Mononuclear cell (primary cell): ENCODE measurements at regions not wholly inside any gene's neighbourhood (a gene's known extent, or its start where the extent isn't known, plus 50 kb on each side); places are given as distances from the start of the nearest gene placed in this dataset.
"Not testable (repeated sequence)": the region's sequence is repeated elsewhere in the genome, so short reads cannot be mapped to it uniquely, and the experiment has no call there.

Experiments
- H3K27me3 ChIP-seq: 2 replicates; pipeline ENCODE4 v1.6.0; 2011; ENCODE audit warnings: low read length, control low read depth; ENCODE audit not compliant: insufficient read depth
- H3K4me1 ChIP-seq: 2 replicates; pipeline ENCODE4 v1.5.1; 2011; ENCODE audit warnings: mild to moderate bottlenecking, low read length, control low read depth; ENCODE audit not compliant: insufficient read depth
- H3K4me3 ChIP-seq: 2 replicates; pipeline ENCODE4 v1.5.1; 2011; ENCODE audit warnings: mild to moderate bottlenecking, low read length, moderate library complexity
- H3K9me3 ChIP-seq: 2 replicates; pipeline ENCODE4 v1.5.1; 2011; ENCODE audit warnings: low read depth, mild to moderate bottlenecking, control low read depth, low read length

GRCh38 chr10:34058845-34059614, 724.6 kb upstream of the NRP1 start:
- Histone ChIP-seq H3K27me3 (no peaks in the 10 kb centered on the region), H3K9me3 (peaks cover 9% of the 10 kb centered on the region), H3K4me3 (no peak overlapping the region), H3K4me1 (no peaks in the 10 kb centered on the region)

GRCh38 chr10:34055410-34055985, 721.0 kb upstream of the NRP1 start:
- H3K9me3 ChIP-seq, H3K4me3 ChIP-seq: not testable (repeated sequence)

DNA sequence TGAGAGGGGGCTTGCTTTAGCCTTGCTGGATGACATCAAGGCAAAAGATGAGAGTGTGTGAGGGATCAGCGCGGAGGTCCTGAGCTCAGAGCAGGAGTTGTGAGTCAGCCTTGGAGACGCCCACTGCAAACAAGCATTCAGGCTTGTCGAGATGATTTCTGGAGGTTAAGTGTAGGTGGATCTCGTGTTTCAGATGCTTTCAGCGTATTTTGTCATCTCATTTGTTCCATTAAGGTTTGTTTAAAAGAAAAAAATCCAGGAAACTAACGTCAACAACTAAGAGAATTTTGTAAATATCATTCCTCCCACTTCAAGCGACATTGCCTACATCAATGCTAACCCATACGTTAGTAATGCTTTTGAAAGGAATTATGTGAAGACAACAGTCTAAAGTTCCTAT, 715.4 kb upstream of the NRP1 start:
- no peak overlapping the region for H3K4me3 ChIP-seq
- no peaks in the 10 kb centered on the region for H3K4me1 ChIP-seq
- no peaks in the 10 kb centered on the region for H3K27me3 ChIP-seq
- no peaks in the 10 kb centered on the region for H3K9me3 ChIP-seq

More at GRCh38 chr10:34055410-34055985, 721.0 kb upstream of the NRP1 start:
- not testable (repeated sequence) for H3K27me3 ChIP-seq, H3K4me1 ChIP-seq

DNA sequence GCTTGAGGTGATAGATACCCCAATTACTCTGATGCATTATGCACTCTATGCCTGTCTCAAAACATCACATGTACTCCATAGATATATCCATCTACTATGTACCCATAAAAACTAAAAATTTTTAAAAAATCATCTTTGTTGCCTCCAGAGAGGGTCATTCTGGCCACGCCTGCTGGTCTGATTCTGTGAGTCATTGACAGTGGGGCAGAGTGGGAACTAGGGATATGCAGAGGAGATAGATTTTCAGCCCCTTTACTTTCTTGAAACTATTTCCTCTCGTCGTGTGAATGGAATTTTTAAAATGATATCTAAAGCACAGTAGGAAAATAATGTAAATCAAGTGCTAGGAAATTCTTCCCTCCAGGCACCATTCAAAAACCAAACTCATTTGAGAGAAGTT, 715.0 kb upstream of the NRP1 start:
- H3K4me1 ChIP-seq, result no peaks in the 10 kb centered on the region
- H3K9me3 ChIP-seq, result no peaks in the 10 kb centered on the region
- no peaks in the 10 kb centered on the region for H3K27me3 ChIP-seq
- no peak overlapping the region for H3K4me3 ChIP-seq

- Histone ChIP-seq H3K9me3 (no peaks in the 10 kb centered on the region), H3K4me3 (no peak overlapping the region), H3K27me3 (no peaks in the 10 kb centered on the region), H3K4me1 (no peaks in the 10 kb centered on the region)
These were observed 712.9 kb upstream of the NRP1 start for GRCh38 chr10:34047389-34047788.

- no peak overlapping the region for H3K4me3 ChIP-seq
- no peaks in the 10 kb centered on the region for H3K4me1 ChIP-seq
- no peaks in the 10 kb centered on the region for H3K27me3 ChIP-seq
- no peaks in the 10 kb centered on the region for H3K9me3 ChIP-seq
These were observed 712.1 kb upstream of the NRP1 start for GRCh38 chr10:34046506-34047034.

- no peak overlapping the region for H3K4me3 ChIP-seq
- no peaks in the 10 kb centered on the region for H3K9me3 ChIP-seq
- no peaks in the 10 kb centered on the region for H3K27me3 ChIP-seq
- H3K4me1 ChIP-seq, result no peaks in the 10 kb centered on the region
These were observed 711.2 kb upstream of the NRP1 start for GRCh38 chr10:34045571-34046190.

GRCh38 chr10:34041871-34042270, 707.4 kb upstream of the NRP1 start:
- no peaks in the 10 kb centered on the region for H3K4me1 ChIP-seq
- H3K27me3 ChIP-seq, result no peaks in the 10 kb centered on the region
- no peak overlapping the region for H3K4me3 ChIP-seq

DNA sequence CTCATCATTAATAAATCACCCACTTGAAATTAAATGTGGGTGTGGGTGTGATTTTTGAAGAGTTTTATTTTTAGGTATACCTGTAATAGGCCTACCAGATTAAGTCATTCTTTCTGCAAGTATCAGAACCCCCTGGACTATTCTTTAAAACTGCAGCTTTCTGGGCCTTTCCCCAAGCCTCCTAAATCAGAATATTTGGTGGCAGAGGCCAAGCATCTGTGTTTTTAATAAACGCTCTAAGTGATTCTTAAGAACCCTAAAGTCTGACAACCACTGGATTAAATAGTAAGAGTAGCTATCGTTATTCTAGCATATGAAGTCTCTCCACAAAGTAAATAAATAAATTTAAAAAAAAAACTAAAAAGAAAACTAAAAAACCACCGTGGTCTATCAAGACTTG, 703.0 kb upstream of the NRP1 start:
- no peak overlapping the region for H3K4me3 ChIP-seq
- no peaks in the 10 kb centered on the region for H3K27me3 ChIP-seq
- no peaks in the 10 kb centered on the region for H3K9me3 ChIP-seq
- H3K4me1 ChIP-seq, result no peaks in the 10 kb centered on the region

More at GRCh38 chr10:34041871-34042270, 707.4 kb upstream of the NRP1 start:
- no peaks in the 10 kb centered on the region for H3K9me3 ChIP-seq

DNA sequence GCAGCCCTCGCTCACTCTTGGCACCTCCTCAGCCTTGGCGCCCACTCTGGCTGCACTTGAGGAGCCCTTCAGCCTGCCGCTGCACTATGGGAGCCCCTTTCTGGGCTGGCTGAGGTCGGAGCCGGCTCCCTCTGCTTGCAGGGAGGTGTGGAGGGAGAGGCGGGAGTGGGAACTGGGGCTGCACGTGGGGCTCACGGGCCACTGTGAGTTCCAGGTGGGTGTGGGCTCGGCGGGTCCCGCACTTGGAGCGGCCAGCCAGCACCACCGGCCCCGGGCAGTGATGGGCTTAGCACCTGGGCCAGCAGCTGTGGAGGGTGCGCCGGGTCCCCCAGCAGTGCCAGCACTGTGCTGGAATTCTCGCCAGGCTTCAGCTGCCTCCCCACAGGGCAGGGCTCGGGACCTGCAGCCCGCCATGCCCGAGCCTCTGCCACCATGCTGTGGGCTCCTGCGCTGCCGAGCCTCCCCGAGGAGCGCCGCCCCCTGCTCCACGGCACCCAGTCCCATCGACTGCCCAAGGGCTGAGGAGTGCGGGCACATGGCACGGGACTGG, 700.8 kb upstream of the NRP1 start:
- not testable (repeated sequence) for H3K9me3 ChIP-seq, H3K4me3 ChIP-seq, H3K4me1 ChIP-seq, H3K27me3 ChIP-seq

GRCh38 chr10:34033078-34033477, 698.6 kb upstream of the NRP1 start:
- H3K27me3 ChIP-seq, result no peaks in the 10 kb centered on the region
- no peaks in the 10 kb centered on the region for H3K4me1 ChIP-seq
- no peaks in the 10 kb centered on the region for H3K9me3 ChIP-seq
- no peak overlapping the region for H3K4me3 ChIP-seq

DNA sequence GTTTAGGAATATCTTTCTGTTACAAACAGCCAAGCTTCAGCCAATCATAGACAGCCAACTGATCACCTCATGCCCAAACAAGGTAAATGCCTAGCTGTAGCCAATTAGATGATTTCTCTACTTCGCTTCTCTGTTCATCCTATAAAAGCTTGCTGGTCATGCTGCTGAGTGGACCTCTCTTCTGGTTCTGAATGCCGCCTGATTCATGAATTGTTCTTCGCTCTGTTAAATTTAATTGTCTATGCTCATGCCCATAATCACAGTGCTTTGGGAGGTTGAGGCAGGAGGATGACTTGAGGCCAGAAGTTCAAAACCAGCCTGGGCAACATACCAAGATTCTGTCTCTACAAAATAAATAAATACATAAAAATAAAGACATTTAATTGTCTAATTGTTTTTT, 698.1 kb upstream of the NRP1 start:
- Histone ChIP-seq H3K9me3 (no peaks in the 10 kb centered on the region), H3K27me3 (no peaks in the 10 kb centered on the region), H3K4me1 (no peaks in the 10 kb centered on the region), H3K4me3 (no peak overlapping the region)

DNA sequence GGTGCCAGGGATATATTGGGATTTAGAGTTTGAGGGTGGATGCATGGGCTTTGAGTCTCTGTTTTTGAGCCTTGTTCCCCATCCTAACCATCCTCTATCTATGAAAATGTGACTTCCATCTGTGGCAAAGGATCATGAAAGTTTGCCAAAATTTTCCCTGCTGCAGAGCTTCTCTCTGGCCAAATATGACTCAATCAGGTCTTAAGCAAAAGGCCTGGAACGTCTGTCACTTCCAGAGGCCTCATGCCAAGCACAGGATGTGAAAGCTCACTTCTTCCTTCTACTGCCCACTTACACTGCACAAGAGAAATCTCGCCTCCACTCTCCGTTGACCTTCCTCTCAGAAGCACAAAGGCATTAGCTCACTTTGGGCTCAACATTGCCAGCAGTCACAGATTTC, 696.9 kb upstream of the NRP1 start:
- H3K4me1 ChIP-seq, result no peaks in the 10 kb centered on the region
- H3K9me3 ChIP-seq, result no peaks in the 10 kb centered on the region
- H3K27me3 ChIP-seq, result no peaks in the 10 kb centered on the region
- H3K4me3 ChIP-seq, result no peak overlapping the region

- no peaks in the 10 kb centered on the region for H3K4me1 ChIP-seq
- H3K27me3 ChIP-seq, result no peaks in the 10 kb centered on the region
- H3K9me3 ChIP-seq, result no peaks in the 10 kb centered on the region
- no peak overlapping the region for H3K4me3 ChIP-seq
These were observed 695.0 kb upstream of the NRP1 start for GRCh38 chr10:34029455-34029854.

GRCh38 chr10:34028936-34029335, 694.5 kb upstream of the NRP1 start:
- Histone ChIP-seq H3K4me3 (no peak overlapping the region), H3K27me3 (no peaks in the 10 kb centered on the region), H3K9me3 (no peaks in the 10 kb centered on the region), H3K4me1 (no peaks in the 10 kb centered on the region)
